HG03280 (cell line): ENCODE measurements at regions not wholly inside any gene's neighbourhood (a gene's known extent, or its start where the extent isn't known, plus 50 kb on each side); places are given as distances from the start of the nearest gene placed in this dataset.

Source experiments
- ATAC-seq: cut with Tn5 transposase; IDR thresholded peaks from one replicate; pipeline ENCODE4 v1.9.1; 2021; ENCODE audit warnings: mild to moderate bottlenecking, moderate library complexity; ENCODE audit not compliant: unreplicated experiment

GRCh38 chr12:67211494-67211893 is 57.7 kb upstream of the CAND1 start:
- ATAC-seq: no peak

- ATAC-seq: no peak
These were observed 51.5 kb upstream of the CAND1 start for GRCh38 chr12:67217647-67218046.
